ENCODE measurements at regions not wholly inside any gene's neighbourhood (a gene's known extent, or its start where the extent isn't known, plus 50 kb on each side); places are given as distances from the start of the nearest gene placed in this dataset.

DNA sequence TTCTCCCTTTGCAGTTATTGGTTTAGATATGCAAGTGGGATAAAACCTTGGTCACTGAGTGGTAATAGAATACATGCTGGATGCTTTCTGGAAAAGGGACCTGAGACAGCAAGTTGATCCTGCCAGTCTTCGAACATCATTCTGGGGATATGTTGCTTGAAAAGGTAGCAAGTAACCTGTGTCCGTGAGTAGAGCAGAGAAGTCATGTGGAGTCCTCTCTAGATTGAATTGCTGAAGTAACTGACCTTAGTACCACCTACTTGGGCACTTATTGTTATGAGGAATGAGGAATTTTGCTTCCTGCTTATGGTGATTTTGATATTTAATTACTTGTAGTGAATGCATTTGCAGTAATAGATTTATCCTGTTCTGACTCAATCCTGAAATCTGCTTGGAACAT lies 367.3 kb upstream of the IMPG1 start:
- TF ChIP-seq, protein P1, sequence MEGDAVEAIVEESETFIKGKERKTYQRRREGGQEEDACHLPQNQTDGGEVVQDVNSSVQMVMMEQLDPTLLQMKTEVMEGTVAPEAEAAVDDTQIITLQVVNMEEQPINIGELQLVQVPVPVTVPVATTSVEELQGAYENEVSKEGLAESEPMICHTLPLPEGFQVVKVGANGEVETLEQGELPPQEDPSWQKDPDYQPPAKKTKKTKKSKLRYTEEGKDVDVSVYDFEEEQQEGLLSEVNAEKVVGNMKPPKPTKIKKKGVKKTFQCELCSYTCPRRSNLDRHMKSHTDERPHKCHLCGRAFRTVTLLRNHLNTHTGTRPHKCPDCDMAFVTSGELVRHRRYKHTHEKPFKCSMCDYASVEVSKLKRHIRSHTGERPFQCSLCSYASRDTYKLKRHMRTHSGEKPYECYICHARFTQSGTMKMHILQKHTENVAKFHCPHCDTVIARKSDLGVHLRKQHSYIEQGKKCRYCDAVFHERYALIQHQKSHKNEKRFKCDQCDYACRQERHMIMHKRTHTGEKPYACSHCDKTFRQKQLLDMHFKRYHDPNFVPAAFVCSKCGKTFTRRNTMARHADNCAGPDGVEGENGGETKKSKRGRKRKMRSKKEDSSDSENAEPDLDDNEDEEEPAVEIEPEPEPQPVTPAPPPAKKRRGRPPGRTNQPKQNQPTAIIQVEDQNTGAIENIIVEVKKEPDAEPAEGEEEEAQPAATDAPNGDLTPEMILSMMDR (IDR thresholded peaks at IDR 0.05; ENCODE audit: low read depth, low read length) = no peak
- TF ChIP-seq EZH2phosphoT487 (IDR thresholded peaks at IDR 0.05; ENCODE audit: low read depth) = no peak

All from OCI-LY3 (cell line).